Neural cell (in vitro differentiated cells): ENCODE measurements at regions not wholly inside any gene's neighbourhood (a gene's known extent, or its start where the extent isn't known, plus 50 kb on each side); places are given as distances from the start of the nearest gene placed in this dataset.

ENCODE experiments used
- H2AFZ ChIP-seq: fragments of 200-600, 300-800 bp; sonication (generic), shearing (Covaris generic); 2 replicates; pipeline ENCODE4 v1.6.0; 2014; ENCODE audit warnings: low read depth, mild to moderate bottlenecking, antibody characterized with exemption, low read length, moderate library complexity
- H3F3A ChIP-seq: fragments of 200-600 bp; shearing (Covaris generic); 2 replicates; pipeline ENCODE4 v1.6.1; 2016; ENCODE audit warnings: mild to moderate bottlenecking, moderate library complexity, mixed read lengths, antibody characterized with exemption, low read length; ENCODE audit not compliant: insufficient read depth, poor library complexity, severe bottlenecking
- H3K27ac ChIP-seq: fragments of 200-600, 300-800 bp; sonication (generic), shearing (Covaris generic); 2 replicates; pipeline ENCODE4 v1.5.1; 2014; ENCODE audit warnings: mild to moderate bottlenecking, low read length, moderate library complexity
- H3K27me3 ChIP-seq: fragments of 300-800, 200-600 bp; sonication (generic), shearing (Covaris generic); 2 replicates; pipeline ENCODE4 v1.6.0; 2014; ENCODE audit warnings: mild to moderate bottlenecking, low read depth, low read length, moderate library complexity; ENCODE audit not compliant: insufficient read depth
- H3K36me3 ChIP-seq: fragments of 300-800, 200-600 bp; sonication (generic), shearing (Covaris generic); 2 replicates; pipeline ENCODE4 v1.5.1; 2014; ENCODE audit warnings: mild to moderate bottlenecking, antibody characterized with exemption, low read length, moderate library complexity; ENCODE audit not compliant: insufficient read depth
- H3K4me2 ChIP-seq: fragments of 300-800, 200-600 bp; sonication (generic), shearing (Covaris generic); 2 replicates; pipeline ENCODE4 v1.6.0; 2014; ENCODE audit warnings: mild to moderate bottlenecking, low read length
- H3K4me3 ChIP-seq: fragments of 300-800, 200-600 bp; sonication (generic), shearing (Covaris generic); 2 replicates; pipeline ENCODE4 v1.5.1; 2014; ENCODE audit warnings: mild to moderate bottlenecking, low read length, moderate library complexity
- H3K79me2 ChIP-seq: fragments of 200-600 bp; shearing (Covaris generic); replicated peaks from 2 replicates; pipeline ENCODE4 v1.6.0; 2014; ENCODE audit warnings: mild to moderate bottlenecking, low read length, moderate library complexity; ENCODE audit not compliant: insufficient read depth
- H3K9ac ChIP-seq: fragments of 300-800, 200-600 bp; sonication (generic), shearing (Covaris generic); 2 replicates; pipeline ENCODE4 v1.6.1; 2016; ENCODE audit warnings: mild to moderate bottlenecking, low read length, mixed read lengths
- H3K9me2 ChIP-seq: fragments of 200-600 bp; shearing (Covaris generic); 2 replicates; pipeline ENCODE4 v1.6.1; 2016; ENCODE audit warnings: mild to moderate bottlenecking, low read length, mixed read lengths; ENCODE audit not compliant: insufficient read depth
- H3K9me3 ChIP-seq: fragments of 200-600, 300-800 bp; sonication (generic), shearing (Covaris generic); 2 replicates; pipeline ENCODE4 v1.6.1; 2016; ENCODE audit warnings: mild to moderate bottlenecking, mixed run types, low read length, moderate library complexity, mixed read lengths
- H4K20me1 ChIP-seq: fragments of 200-600 bp; shearing (Covaris generic); 2 replicates; pipeline ENCODE4 v1.6.1; 2016; ENCODE audit warnings: mild to moderate bottlenecking, mixed run types; ENCODE audit not compliant: insufficient read depth
- CTCF ChIP-seq: fragments of 450-650 bp; IDR thresholded peaks from 2 replicates; pipeline ENCODE4 v1.5.1; 2014; ENCODE audit warnings: antibody characterized with exemption, mild to moderate bottlenecking, moderate library complexity; ENCODE audit not compliant: poor library complexity, severe bottlenecking
- EP300 ChIP-seq: fragments of 450-650 bp; conservative IDR thresholded peaks from 2 replicates; pipeline ENCODE4 v1.6.1; 2014; ENCODE audit warnings: antibody characterized with exemption, mild to moderate bottlenecking, moderate library complexity; ENCODE audit not compliant: poor library complexity, severe bottlenecking
- EZH2 ChIP-seq: fragments of 200-600, 300-800 bp; shearing (Covaris generic), sonication (generic); IDR thresholded peaks from 2 replicates; pipeline ENCODE4 v1.6.1; 2014; ENCODE audit warnings: antibody characterized with exemption, low read length, borderline replicate concordance, mild to moderate bottlenecking; ENCODE audit not compliant: insufficient read depth, poor library complexity, severe bottlenecking
- MXI1 ChIP-seq: fragments of 450-650 bp; conservative IDR thresholded peaks from 2 replicates; pipeline ENCODE4 v1.6.1; 2014; ENCODE audit warnings: antibody characterized with exemption, mild to moderate bottlenecking; ENCODE audit not compliant: poor library complexity, severe bottlenecking
- POLR2AphosphoS5 ChIP-seq: IDR thresholded peaks from 2 replicates; pipeline ENCODE4 v1.6.1; 2012
- RAD21 ChIP-seq: fragments of 450-650 bp; conservative IDR thresholded peaks from 2 replicates; pipeline ENCODE4 v1.6.1; 2014; ENCODE audit warnings: antibody characterized with exemption, mild to moderate bottlenecking, moderate library complexity
- REST ChIP-seq: IDR thresholded peaks from 2 replicates; pipeline ENCODE4 v1.6.1; 2012; ENCODE audit warnings: borderline replicate concordance
- SMC3 ChIP-seq: fragments of 450-650 bp; conservative IDR thresholded peaks from 2 replicates; pipeline ENCODE4 v1.6.1; 2014; ENCODE audit warnings: antibody characterized with exemption, mild to moderate bottlenecking, moderate library complexity; ENCODE audit not compliant: poor library complexity
- TAF1 ChIP-seq: IDR thresholded peaks from 2 replicates; pipeline ENCODE4 v1.6.1; 2012; ENCODE audit warnings: low read depth

- no peaks in the 10 kb centered on the region for H3K27me3 ChIP-seq
- H3K79me2 ChIP-seq = no peaks in the 10 kb centered on the region
- H3K9ac ChIP-seq = no peak overlapping the region
- no peaks in the 10 kb centered on the region for H3K9me2 ChIP-seq
- no peak overlapping the region for H3K4me2 ChIP-seq
- H3K27ac ChIP-seq = no peak overlapping the region
- H2AFZ ChIP-seq = no peak overlapping the region
- TF ChIP-seq REST (no peak), EZH2 (no peak), SMC3 (no peak), MXI1 (no peak), TAF1 (no peak), EP300 (no peak), RAD21 (no peak), POLR2AphosphoS5 (no peak)
- no peaks in the 10 kb centered on the region for H3F3A ChIP-seq
- H3K36me3 ChIP-seq = no peaks in the 10 kb centered on the region
- no peaks in the 10 kb centered on the region for H4K20me1 ChIP-seq
- no peaks in the 10 kb centered on the region for H3K9me3 ChIP-seq
- no peak overlapping the region for H3K4me3 ChIP-seq
Measured at GRCh38 chr11:81301166-81301830, 1432.4 kb downstream of the FAM181B start.

GRCh38 chr11:81286959-81287358 is 1446.7 kb downstream of the FAM181B start:
- Histone ChIP-seq H3K9me2 (no peaks in the 10 kb centered on the region), H3K79me2 (no peaks in the 10 kb centered on the region), H3F3A (no peaks in the 10 kb centered on the region), H3K36me3 (no peaks in the 10 kb centered on the region), H3K9me3 (no peaks in the 10 kb centered on the region), H3K9ac (no peak overlapping the region), H3K27ac (no peak overlapping the region), H2AFZ (no peak overlapping the region), H3K27me3 (no peaks in the 10 kb centered on the region), H3K4me2 (no peak overlapping the region), H4K20me1 (no peaks in the 10 kb centered on the region), H3K4me3 (no peak overlapping the region)
- TF ChIP-seq POLR2AphosphoS5 (no peak), EZH2 (no peak), TAF1 (no peak), REST (no peak), SMC3 (no peak), EP300 (no peak), CTCF (no peak), MXI1 (no peak), RAD21 (no peak)
